ENCODE measurements at regions not wholly inside any gene's neighbourhood (a gene's known extent, or its start where the extent isn't known, plus 50 kb on each side); places are given as distances from the start of the nearest gene placed in this dataset.
"Not testable (repeated sequence)": the region's sequence is repeated elsewhere in the genome, so short reads cannot be mapped to it uniquely, and the experiment has no call there.

GRCh38 chr13:75985132-75985531, 349.0 kb downstream of the LMO7 start:
- DNase-seq, result no peak

DNA sequence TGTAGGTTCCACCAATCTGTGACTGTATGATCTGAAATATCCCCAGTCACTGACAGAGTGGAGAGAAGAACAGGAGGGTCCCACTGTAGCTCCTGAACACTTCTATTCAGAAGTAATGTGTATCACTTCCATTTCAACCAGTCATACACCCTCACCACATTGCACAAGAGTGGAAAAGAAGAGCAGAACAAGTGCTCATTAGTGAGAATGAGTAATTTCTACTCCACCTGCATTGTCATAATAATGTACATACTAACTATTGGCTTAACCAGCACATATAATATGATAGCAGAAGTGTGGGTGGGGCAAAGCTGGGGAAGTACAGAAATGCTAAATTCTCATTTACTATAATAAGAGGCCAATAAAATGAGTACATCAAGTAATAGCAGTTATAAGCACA, 342.7 kb downstream of the LMO7 start:
- no peak for DNase-seq

GRCh38 chr13:75968103-75968838, 332.1 kb downstream of the LMO7 start:
- no peak for DNase-seq

DNA sequence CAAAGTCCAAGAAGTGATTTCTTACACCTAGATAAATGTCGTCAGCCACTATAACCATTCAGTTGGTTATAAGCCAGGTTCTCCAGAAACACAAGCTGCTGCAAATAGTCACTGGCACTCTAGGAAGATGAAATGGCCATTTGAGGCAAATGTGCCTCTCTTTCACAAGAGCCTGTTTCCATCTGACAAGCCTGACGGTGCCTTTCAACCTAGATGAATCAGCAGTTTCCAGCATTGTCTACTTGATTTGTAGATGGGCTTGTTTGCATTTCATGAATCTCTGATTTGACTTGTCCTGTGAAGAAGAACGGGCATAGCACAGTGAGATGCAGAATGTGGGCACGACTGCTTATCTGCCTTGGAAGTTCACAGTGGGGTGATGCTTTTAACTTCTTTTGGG, 327.2 kb downstream of the LMO7 start:
- no peak for DNase-seq

DNA sequence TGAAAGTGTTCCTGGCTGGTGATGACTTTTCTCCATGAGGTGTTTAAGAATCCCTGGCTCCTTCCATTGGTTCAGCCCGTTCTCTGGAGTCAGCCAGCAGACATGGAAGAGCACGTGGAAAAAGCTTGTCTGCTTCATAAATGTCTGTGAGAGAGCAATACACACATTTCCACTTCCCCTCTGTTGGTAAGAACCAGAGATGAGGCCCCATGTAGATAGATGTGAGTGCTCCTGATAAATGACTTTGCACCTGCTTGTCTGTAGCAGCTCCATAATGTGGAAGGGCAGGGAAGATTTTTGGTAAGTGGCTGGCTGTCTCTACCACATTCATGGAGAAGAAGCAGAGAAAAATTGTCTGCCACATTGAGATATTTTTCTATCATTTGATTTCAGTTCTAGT, 325.8 kb downstream of the LMO7 start:
- DNase-seq, result no peak

DNA sequence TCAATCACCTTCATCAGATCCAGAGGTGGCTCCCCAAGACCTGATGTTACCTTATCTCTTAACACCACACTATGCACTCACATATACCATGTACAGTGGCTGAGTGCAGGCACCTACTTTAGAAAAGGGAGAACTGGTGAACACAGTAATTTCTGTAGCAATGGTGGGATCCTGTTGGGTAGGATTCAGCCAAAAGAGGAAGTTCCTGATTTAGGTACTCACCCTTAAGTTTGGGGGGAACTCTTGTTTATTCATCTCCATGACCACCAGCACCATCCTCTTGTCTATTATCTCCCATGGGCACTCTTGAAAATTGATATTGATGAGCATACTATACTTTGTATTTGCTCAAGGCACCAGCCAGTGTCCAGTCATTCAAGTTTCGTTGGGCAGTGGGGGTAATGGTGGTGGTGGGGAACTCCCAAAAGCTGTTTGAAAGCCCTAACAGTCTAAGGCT, 324.4 kb downstream of the LMO7 start:
- no peak for DNase-seq

- no peak for DNase-seq
Measured at GRCh38 chr13:75959861-75960481, 323.8 kb downstream of the LMO7 start.

- not testable (repeated sequence) for DNase-seq
Measured at GRCh38 chr13:75953589-75953988, 317.5 kb downstream of the LMO7 start.

DNA sequence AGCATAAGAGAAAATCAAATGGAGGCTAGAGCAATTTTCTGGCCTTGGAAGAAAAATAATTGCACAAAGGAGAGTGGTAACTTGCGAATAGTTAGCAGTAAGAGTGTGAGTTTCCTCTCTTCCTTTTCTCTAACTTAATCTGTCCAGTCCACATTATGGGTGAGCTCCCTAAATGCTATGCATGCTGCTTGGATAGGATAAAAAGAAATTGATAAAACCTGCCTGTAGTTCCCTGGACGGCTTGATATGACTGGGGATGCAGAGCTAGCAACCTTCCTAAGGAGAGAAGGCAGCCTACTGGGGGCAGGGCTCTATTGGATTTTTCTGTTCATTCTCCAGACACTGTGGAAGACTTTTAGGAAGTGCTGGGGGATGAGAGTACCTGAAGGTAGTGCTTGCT, 311.3 kb downstream of the LMO7 start:
- DNase-seq, result no peak

DNA sequence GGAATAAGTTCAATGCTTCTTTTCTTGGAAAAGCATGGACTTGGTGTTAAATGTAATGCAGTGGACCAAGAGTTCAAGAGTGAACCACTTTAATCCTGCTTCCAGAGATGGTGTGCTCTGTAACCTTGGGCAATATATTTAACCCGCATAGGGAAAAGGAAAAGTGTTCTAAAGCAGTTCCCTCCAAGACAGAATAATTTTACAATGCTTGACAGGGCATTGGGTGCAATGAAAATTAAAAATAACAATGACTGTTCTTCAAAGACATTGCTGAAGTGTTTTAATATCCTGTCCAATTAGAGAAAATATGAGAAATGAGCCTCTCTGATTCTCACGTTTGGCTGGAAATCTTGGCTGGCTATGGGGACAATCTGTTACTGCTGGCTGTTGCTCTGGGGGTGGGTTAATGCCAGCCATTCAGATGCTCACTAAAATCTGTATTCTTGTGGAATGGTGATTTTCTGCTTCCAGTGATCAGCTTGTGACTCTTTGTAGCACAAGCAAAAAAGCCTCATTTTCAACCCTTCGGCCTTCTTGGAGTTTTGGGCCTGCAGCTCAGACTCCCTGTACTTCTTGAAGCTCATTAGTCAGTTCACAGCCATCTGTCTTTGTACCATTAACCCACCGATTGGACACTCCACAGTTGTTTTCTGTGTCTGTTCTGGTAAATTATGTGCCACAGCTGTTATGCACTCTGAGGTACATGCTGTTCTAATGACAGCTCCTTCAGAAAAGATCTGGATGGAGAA, 310.6 kb downstream of the LMO7 start:
- DNase-seq, result no peak

GRCh38 chr13:75945841-75946482, 309.8 kb downstream of the LMO7 start:
- no peak for DNase-seq

DNA sequence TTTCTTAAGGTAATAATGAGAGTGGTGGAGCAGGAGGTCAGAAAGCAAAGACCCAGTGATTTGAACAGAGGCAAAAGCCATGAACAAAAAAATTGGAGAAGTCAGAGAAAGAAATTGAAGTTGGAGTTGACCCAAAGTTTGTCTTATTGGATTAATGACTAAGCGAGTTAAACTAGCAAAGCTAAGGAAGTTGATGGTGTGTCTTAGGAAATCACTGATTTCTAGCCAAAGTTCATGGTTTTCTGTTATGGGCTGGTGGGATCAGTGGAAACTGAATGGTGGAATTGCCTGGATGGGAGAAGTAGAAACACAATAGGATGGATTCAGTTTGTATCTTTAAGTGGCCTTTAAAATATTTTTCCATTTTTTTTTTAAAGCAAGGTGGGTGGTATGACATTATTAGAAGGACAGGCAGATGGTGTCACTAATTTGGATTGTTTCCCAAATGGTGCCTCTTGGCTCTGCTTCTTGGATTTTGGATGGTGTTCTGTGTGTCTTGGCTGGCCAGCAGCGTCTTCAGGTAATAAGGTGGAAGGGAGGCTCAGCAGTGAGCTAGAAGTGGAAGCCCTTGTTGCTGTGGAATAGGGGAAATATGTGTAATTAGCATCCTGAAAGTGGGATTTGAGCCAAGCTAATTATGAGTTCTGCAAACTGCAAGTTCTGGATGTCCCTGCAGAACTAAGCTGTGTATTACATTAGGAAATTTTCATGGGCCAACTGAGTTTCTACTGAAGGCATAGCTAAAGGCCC, 302.9 kb downstream of the LMO7 start:
- no peak for DNase-seq

- DNase-seq, result no peak
Measured at GRCh38 chr13:75936791-75937190, 300.7 kb downstream of the LMO7 start.

DNA sequence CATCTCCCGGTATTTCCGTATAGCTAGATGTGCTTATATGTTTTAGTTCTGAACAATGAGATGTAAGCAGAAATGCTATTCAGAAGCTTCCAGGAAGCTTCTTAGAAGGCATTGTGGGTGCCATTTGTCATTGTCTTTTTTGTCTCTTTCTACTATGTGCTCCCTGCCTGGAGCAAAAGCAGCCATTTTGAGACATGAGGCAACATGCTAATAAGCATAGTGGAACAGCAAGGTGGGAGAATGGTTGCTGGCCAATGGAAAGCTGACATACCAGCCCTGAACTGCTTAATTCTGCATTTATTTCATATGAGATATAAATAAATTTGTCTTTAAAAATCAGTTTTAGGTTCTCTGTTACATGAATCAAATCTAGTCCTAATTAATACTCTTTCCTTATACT, 299.7 kb downstream of the LMO7 start:
- DNase-seq, result no peak

- no peak for DNase-seq
Measured at GRCh38 chr13:75934889-75935288, 298.8 kb downstream of the LMO7 start.

- DNase-seq, result no peak
Measured at GRCh38 chr13:75932636-75933035, 296.5 kb downstream of the LMO7 start.

DNA sequence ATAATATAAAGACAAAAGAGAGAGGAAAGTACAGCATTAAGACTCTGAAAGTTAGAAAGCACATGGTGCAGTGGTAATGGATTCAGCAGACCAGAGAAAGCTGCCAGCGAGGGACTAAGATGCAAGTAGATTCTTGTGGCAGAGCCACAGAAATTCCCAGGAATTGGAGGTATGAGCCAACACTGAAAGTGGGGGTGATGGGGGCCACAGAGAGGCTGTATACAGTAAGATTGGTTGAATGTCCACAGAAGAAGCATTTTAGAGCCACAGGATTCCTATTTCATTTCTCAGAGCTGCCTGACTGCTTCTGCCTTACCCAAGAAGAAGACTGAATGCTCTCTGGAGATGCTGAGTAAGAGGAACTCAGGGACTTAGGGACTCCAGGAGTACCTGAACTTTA, 295.0 kb downstream of the LMO7 start:
- no peak for DNase-seq

GRCh38 chr13:75929076-75929475, 292.9 kb downstream of the LMO7 start:
- DNase-seq, result no peak

GRCh38 chr13:75927183-75927669, 291.1 kb downstream of the LMO7 start:
- DNase-seq, result no peak

- no peak for DNase-seq
Measured at GRCh38 chr13:75920536-75920935, 284.4 kb downstream of the LMO7 start.

GRCh38 chr13:75919660-75920199, 283.6 kb downstream of the LMO7 start:
- DNase-seq, result no peak

- no peak for DNase-seq
Measured at GRCh38 chr13:75915066-75915465, 278.9 kb downstream of the LMO7 start.
